ENCODE measurements at regions not wholly inside any gene's neighbourhood (a gene's known extent, or its start where the extent isn't known, plus 50 kb on each side); places are given as distances from the start of the nearest gene placed in this dataset.

- no peak for DNase-seq (ENCODE audit: low read depth)
- no peak for TF ChIP-seq CTCF (conservative IDR thresholded peaks at IDR 0.05; ENCODE audit: low read length)
- no peak overlapping the region for H3K4me3 ChIP-seq (ENCODE audit: low read length)
These were observed 1215.0 kb upstream of the TENM4 start for GRCh38 chr11:80655834-80656233.

DNA sequence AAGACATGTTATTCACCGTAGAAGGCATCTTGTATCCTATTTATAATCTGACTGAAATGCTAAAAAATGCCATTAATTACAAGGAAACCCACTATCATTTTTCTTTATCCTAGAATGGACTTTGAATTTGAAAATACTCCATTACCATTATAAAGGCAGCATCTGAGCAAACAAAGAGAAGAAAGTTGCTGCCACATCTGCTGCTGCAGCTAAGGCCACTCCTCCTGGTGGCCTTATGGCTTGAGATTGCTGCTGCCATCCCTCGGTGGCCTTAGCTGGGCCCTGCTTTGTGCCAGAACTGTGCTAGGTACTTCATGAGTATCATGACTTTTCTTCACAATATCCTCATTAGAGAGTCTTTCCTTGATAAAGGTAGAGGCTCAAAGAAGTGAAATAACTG is 1210.1 kb upstream of the TENM4 start:
- no peak for DNase-seq (ENCODE audit: low read depth)
- H3K4me3 ChIP-seq (ENCODE audit: low read length) = no peak overlapping the region
- TF ChIP-seq CTCF (conservative IDR thresholded peaks at IDR 0.05; ENCODE audit: low read length) = no peak

- TF ChIP-seq CTCF (conservative IDR thresholded peaks at IDR 0.05; ENCODE audit: low read length) = no peak
- H3K4me3 ChIP-seq (ENCODE audit: low read length) = no peak overlapping the region
- DNase-seq (ENCODE audit: low read depth) = no peak
These were observed 1208.4 kb upstream of the TENM4 start for GRCh38 chr11:80649186-80649585.

DNA sequence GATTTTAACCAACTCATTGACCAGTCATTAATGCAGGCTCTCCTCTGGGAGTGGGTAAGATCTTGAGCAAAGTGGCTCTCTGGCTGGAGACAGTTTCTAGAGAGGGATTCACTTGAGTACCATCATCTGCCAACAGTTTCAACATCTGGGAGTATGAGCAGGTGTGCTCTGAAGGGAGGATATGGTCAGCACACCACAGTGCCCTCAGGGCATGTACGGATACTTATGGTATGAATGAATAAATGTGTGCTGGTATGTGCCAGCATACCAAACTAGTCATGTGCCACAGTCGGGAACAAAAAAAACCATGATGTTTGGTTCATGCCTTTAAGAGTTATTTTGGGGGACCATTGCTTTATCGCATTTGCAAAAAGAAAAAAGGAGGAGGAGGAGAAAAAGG is 1197.5 kb upstream of the TENM4 start:
- TF ChIP-seq CTCF (conservative IDR thresholded peaks at IDR 0.05; ENCODE audit: low read length) = no peak
- H3K4me3 ChIP-seq (ENCODE audit: low read length) = no peak overlapping the region
- no peak for DNase-seq (ENCODE audit: low read depth)

- no peak for DNase-seq (ENCODE audit: low read depth)
- no peak for TF ChIP-seq CTCF (conservative IDR thresholded peaks at IDR 0.05; ENCODE audit: low read length)
- H3K4me3 ChIP-seq (ENCODE audit: low read length) = no peak overlapping the region
These were observed 1196.7 kb upstream of the TENM4 start for GRCh38 chr11:80637571-80637970.

DNA sequence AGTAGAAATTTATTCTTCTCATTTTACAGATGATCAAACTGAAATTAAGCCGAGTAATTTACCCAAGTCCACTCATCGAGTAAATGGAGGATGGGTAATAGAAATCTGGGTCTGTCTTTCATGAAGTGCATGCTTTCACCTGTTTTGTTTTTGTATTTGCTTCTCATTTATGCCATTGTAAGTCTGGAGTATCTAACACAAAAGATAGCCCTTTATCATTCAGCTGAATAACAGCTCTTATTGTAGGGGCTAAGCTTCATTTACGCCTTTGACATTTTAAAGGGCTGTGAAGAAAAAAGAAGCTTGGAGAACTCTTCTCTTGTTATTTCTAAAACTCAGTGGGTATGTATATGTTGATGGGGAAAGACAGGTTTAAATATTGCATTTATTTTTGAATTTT is 1196.2 kb upstream of the TENM4 start:
- TF ChIP-seq CTCF (conservative IDR thresholded peaks at IDR 0.05; ENCODE audit: low read length) = no peak
- no peak overlapping the region for H3K4me3 ChIP-seq (ENCODE audit: low read length)
- DNase-seq (ENCODE audit: low read depth) = no peak

- no peak for DNase-seq (ENCODE audit: low read depth)
- no peak for TF ChIP-seq CTCF (conservative IDR thresholded peaks at IDR 0.05; ENCODE audit: low read length)
- no peak overlapping the region for H3K4me3 ChIP-seq (ENCODE audit: low read length)
These were observed 1194.3 kb upstream of the TENM4 start for GRCh38 chr11:80635178-80635577.
